Activated naive CD4-positive, alpha-beta T cell treated with anti-CD3 and anti-CD28 coated beads, Interleukin-2, amount 10 ng/mL, durations not matched to agents 7 days and 5 days (primary cell): ENCODE measurements at regions not wholly inside any gene's neighbourhood (a gene's known extent, or its start where the extent isn't known, plus 50 kb on each side); places are given as distances from the start of the nearest gene placed in this dataset.

Experiments used
- CTCF ChIA-PET: fragments of 350-600 bp; sonication (Branson Sonifier 250); formaldehyde crosslinking; loops from one replicate; lab custom pipeline; 2021; ENCODE audit warnings: antibody characterized with exemption; lab: Charles Lee
- DNase-seq: peaks from one replicate; pipeline ENCODE4 v3.0.0-alpha.2; 2020
- H3K27ac Mint-ChIP-seq: one replicate; pipeline ENCODE4 v1.8.0; 2021; ENCODE audit warnings: mild to moderate bottlenecking, moderate library complexity, mixed read lengths
- H3K27me3 Mint-ChIP-seq: one replicate; pipeline ENCODE4 v1.8.0; 2021; ENCODE audit warnings: mild to moderate bottlenecking, mixed read lengths
- H3K36me3 Mint-ChIP-seq: one replicate; pipeline ENCODE4 v1.8.0; 2021; ENCODE audit warnings: mixed read lengths
- H3K4me1 Mint-ChIP-seq: one replicate; pipeline ENCODE4 v1.8.0; 2021; ENCODE audit warnings: mixed read lengths
- H3K4me3 Mint-ChIP-seq: one replicate; pipeline ENCODE4 v1.8.0; 2021; ENCODE audit warnings: mild to moderate bottlenecking, moderate library complexity, mixed read lengths
- H3K9me3 Mint-ChIP-seq: one replicate; pipeline ENCODE4 v1.8.0; 2021; ENCODE audit warnings: mixed read lengths

DNA sequence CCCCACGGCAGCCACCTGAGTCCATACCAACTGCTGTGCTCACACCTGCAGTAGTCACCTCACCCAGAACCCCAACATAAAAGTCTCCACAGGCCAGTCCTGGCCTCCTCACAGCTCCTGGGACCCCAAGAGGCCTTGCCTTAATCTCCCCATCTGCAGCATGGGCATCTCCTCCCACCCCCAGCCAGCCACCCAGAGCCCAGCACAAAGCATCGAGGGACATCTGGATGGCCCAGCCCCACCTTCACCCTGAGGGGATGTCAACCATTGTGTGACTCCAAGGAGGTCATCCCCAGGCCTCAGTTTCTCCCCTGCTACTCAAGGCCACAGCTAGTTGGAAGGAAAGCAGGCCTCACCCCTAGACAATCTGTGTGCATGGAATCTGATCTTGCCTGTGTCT, 1775.3 kb downstream of the TP53TG3F start:
- H3K9me3 Mint-ChIP-seq, result peaks cover 9% of the 10 kb centered on the region
- H3K27me3 Mint-ChIP-seq, result no peaks in the 10 kb centered on the region
- H3K4me1 Mint-ChIP-seq, result no peaks in the 10 kb centered on the region
- CTCF ChIA-PET, result no interaction called here
- no peak overlapping the region for H3K27ac Mint-ChIP-seq
- DNase-seq, result no peak
- H3K36me3 Mint-ChIP-seq, result no peaks in the 10 kb centered on the region
- H3K4me3 Mint-ChIP-seq, result no peak overlapping the region

GRCh38 chr16:35239561-35239960, 1780.1 kb downstream of the TP53TG3F start:
- Mint-ChIP-seq H3K36me3 (no peaks in the 10 kb centered on the region), H3K27ac (no peak overlapping the region), H3K27me3 (no peaks in the 10 kb centered on the region), H3K4me1 (no peaks in the 10 kb centered on the region), H3K9me3 (peaks cover 11% of the 10 kb centered on the region), H3K4me3 (no peak overlapping the region)
- CTCF ChIA-PET, result no interaction called here
- DNase-seq, result no peak

GRCh38 chr16:35249051-35249450, 1789.6 kb downstream of the TP53TG3F start:
- DNase-seq, result no peak
- Mint-ChIP-seq H3K27ac (no peak overlapping the region), H3K4me3 (no peak overlapping the region), H3K27me3 (no peaks in the 10 kb centered on the region), H3K4me1 (no peaks in the 10 kb centered on the region), H3K36me3 (no peaks in the 10 kb centered on the region), H3K9me3 (peaks cover 27% of the 10 kb centered on the region)
- CTCF ChIA-PET, result no interaction called here

GRCh38 chr16:35252356-35252936, 1793.0 kb downstream of the TP53TG3F start:
- H3K9me3 Mint-ChIP-seq, result peaks cover 31% of the 10 kb centered on the region
- no peaks in the 10 kb centered on the region for H3K36me3 Mint-ChIP-seq
- H3K27me3 Mint-ChIP-seq, result no peaks in the 10 kb centered on the region
- no peaks in the 10 kb centered on the region for H3K4me1 Mint-ChIP-seq
- no peak overlapping the region for H3K27ac Mint-ChIP-seq
- CTCF ChIA-PET, result no interaction called here
- no peak overlapping the region for H3K4me3 Mint-ChIP-seq
- no peak for DNase-seq

GRCh38 chr16:35255186-35255803, 1795.9 kb downstream of the TP53TG3F start:
- no peaks in the 10 kb centered on the region for H3K27me3 Mint-ChIP-seq
- H3K9me3 Mint-ChIP-seq, result peaks cover 27% of the 10 kb centered on the region
- no peak overlapping the region for H3K27ac Mint-ChIP-seq
- no peaks in the 10 kb centered on the region for H3K36me3 Mint-ChIP-seq
- no peak for DNase-seq
- CTCF ChIA-PET, result no interaction called here
- H3K4me3 Mint-ChIP-seq, result no peak overlapping the region
- H3K4me1 Mint-ChIP-seq, result no peaks in the 10 kb centered on the region

GRCh38 chr16:35255816-35256215, 1796.4 kb downstream of the TP53TG3F start:
- CTCF ChIA-PET, result no interaction called here
- H3K4me1 Mint-ChIP-seq, result no peaks in the 10 kb centered on the region
- no peaks in the 10 kb centered on the region for H3K36me3 Mint-ChIP-seq
- H3K9me3 Mint-ChIP-seq, result peaks cover 27% of the 10 kb centered on the region
- H3K4me3 Mint-ChIP-seq, result no peak overlapping the region
- H3K27ac Mint-ChIP-seq, result no peak overlapping the region
- no peak for DNase-seq
- no peaks in the 10 kb centered on the region for H3K27me3 Mint-ChIP-seq

GRCh38 chr16:35258381-35258780, 1799.0 kb downstream of the TP53TG3F start:
- H3K4me3 Mint-ChIP-seq, result no peak overlapping the region
- H3K9me3 Mint-ChIP-seq, result peaks cover 18% of the 10 kb centered on the region
- CTCF ChIA-PET, result no interaction called here
- no peak for DNase-seq
- no peak overlapping the region for H3K27ac Mint-ChIP-seq
- H3K27me3 Mint-ChIP-seq, result no peaks in the 10 kb centered on the region
- H3K4me1 Mint-ChIP-seq, result no peaks in the 10 kb centered on the region
- H3K36me3 Mint-ChIP-seq, result no peaks in the 10 kb centered on the region

GRCh38 chr16:35295856-35296255, 1836.4 kb downstream of the TP53TG3F start:
- peaks cover 29% of the 10 kb centered on the region for H3K9me3 Mint-ChIP-seq

GRCh38 chr16:35296962-35297653, 1837.7 kb downstream of the TP53TG3F start:
- Mint-ChIP-seq H3K4me1 (no peaks in the 10 kb centered on the region), H3K27ac (no peak overlapping the region), H3K36me3 (no peaks in the 10 kb centered on the region), H3K4me3 (no peak overlapping the region), H3K9me3 (peaks cover 31% of the 10 kb centered on the region), H3K27me3 (no peaks in the 10 kb centered on the region)
- no peak for DNase-seq
- CTCF ChIA-PET, result no interaction called here

More at GRCh38 chr16:35295856-35296255, 1836.4 kb downstream of the TP53TG3F start:
- Mint-ChIP-seq H3K4me3 (no peak overlapping the region), H3K27ac (no peak overlapping the region), H3K4me1 (no peaks in the 10 kb centered on the region), H3K27me3 (no peaks in the 10 kb centered on the region), H3K36me3 (no peaks in the 10 kb centered on the region)
- CTCF ChIA-PET, result no interaction called here
- DNase-seq, result no peak

- CTCF ChIA-PET, result no interaction called here
- no peaks in the 10 kb centered on the region for H3K36me3 Mint-ChIP-seq
- H3K27ac Mint-ChIP-seq, result no peak overlapping the region
- peaks cover 30% of the 10 kb centered on the region for H3K9me3 Mint-ChIP-seq
- no peaks in the 10 kb centered on the region for H3K27me3 Mint-ChIP-seq
- no peak overlapping the region for H3K4me3 Mint-ChIP-seq
- no peaks in the 10 kb centered on the region for H3K4me1 Mint-ChIP-seq
- no peak for DNase-seq
These were observed 1839.2 kb downstream of the TP53TG3F start for GRCh38 chr16:35298460-35299243.

DNA sequence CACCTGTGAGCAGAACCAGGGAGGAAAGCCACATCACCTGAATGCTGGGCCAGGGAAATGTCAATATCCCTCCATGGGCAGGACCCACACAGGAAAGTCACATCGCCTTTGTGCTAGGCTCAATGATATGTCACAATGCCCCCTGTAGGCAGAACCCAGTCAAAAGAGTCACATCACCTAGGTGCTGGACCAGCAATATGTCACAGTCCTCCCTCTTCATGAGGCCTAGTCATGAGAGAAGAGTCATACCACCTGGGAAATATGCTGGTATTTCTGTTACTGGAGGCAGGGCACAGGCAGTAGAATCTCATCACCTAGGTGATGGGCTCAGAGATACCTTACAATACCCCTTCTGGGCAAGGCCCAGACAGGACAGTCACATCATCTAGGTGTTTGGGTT, 1843.4 kb downstream of the TP53TG3F start:
- Mint-ChIP-seq H3K27ac (no peak overlapping the region), H3K4me3 (no peak overlapping the region), H3K27me3 (no peaks in the 10 kb centered on the region)

DNA sequence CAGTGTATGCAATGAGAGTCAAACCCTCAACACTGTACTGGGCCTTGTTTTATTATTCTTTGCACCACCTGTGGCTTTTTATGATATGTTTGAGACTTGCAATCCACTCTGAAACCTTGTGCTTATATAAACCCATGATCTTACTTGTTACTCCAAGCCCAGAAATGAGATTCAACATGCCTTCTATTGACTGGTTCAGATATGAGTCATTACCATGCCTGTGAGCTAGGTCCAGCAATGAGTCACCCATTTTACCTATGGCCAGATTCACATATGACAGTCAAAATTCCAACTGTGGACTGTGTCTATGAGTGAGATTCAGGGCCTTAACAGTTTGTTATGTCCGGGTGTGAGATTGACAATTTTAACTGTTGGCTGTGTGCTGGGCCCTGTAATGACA, 1846.1 kb downstream of the TP53TG3F start:
- no peak for DNase-seq

More for the DNA sequence above, 1843.4 kb downstream of the TP53TG3F start:
- peaks cover 32% of the 10 kb centered on the region for H3K9me3 Mint-ChIP-seq
- no peak for DNase-seq
- CTCF ChIA-PET, result no interaction called here
- no peaks in the 10 kb centered on the region for H3K4me1 Mint-ChIP-seq
- no peaks in the 10 kb centered on the region for H3K36me3 Mint-ChIP-seq

GRCh38 chr16:35306915-35307314, 1847.5 kb downstream of the TP53TG3F start:
- H3K36me3 Mint-ChIP-seq, result no peaks in the 10 kb centered on the region
- H3K9me3 Mint-ChIP-seq, result peaks cover 27% of the 10 kb centered on the region
- DNase-seq, result no peak
- CTCF ChIA-PET, result no interaction called here
- no peak overlapping the region for H3K27ac Mint-ChIP-seq
- no peaks in the 10 kb centered on the region for H3K27me3 Mint-ChIP-seq
- H3K4me1 Mint-ChIP-seq, result no peaks in the 10 kb centered on the region
- no peak overlapping the region for H3K4me3 Mint-ChIP-seq

More for the DNA sequence above, 1846.1 kb downstream of the TP53TG3F start:
- no peak overlapping the region for H3K4me3 Mint-ChIP-seq
- H3K27ac Mint-ChIP-seq, result no peak overlapping the region
- peaks cover 31% of the 10 kb centered on the region for H3K9me3 Mint-ChIP-seq
- H3K27me3 Mint-ChIP-seq, result no peaks in the 10 kb centered on the region
- CTCF ChIA-PET, result no interaction called here
- no peaks in the 10 kb centered on the region for H3K36me3 Mint-ChIP-seq
- no peaks in the 10 kb centered on the region for H3K4me1 Mint-ChIP-seq

DNA sequence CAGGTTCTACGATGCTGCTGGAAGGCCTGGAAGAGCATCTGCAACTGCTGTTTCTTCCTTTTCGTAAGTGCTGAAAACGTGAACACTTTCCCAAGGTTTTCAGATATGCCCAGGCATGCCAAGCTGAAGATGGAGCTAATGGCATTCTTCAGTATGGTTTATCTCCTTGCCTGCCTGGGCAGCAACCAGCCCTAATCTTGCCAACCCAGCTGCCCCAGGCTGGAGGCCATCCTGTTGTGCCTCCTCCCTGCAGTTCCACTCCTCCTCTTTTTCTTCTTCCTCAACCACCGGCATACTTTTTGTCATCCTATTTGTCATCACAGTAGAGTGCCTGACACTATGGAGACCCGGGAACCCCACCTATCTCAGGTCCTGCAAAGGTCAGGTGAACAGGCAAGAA, 1849.3 kb downstream of the TP53TG3F start:
- H3K27me3 Mint-ChIP-seq, result no peaks in the 10 kb centered on the region
- H3K4me1 Mint-ChIP-seq, result no peaks in the 10 kb centered on the region
- H3K36me3 Mint-ChIP-seq, result no peaks in the 10 kb centered on the region
- no peak overlapping the region for H3K4me3 Mint-ChIP-seq
- no peak overlapping the region for H3K27ac Mint-ChIP-seq
- H3K9me3 Mint-ChIP-seq, result peaks cover 32% of the 10 kb centered on the region
- DNase-seq, result no peak
- CTCF ChIA-PET, result no interaction called here
